H9 (cell line): ENCODE measurements at regions not wholly inside any gene's neighbourhood (a gene's known extent, or its start where the extent isn't known, plus 50 kb on each side); places are given as distances from the start of the nearest gene placed in this dataset.
"Not testable (repeated sequence)": the region's sequence is repeated elsewhere in the genome, so short reads cannot be mapped to it uniquely, and the experiment has no call there.

Experiments used
- DNase-seq: peaks from one replicate; pipeline ENCODE4 v3.0.0-alpha.2; 2017
- H2AFZ ChIP-seq: one replicate; pipeline ENCODE4 v1.6.1; 2013; ENCODE audit warnings: mild to moderate bottlenecking, low read length, control low read depth, moderate library complexity
- H2AK5ac ChIP-seq: 2 replicates; pipeline ENCODE4 v1.6.1; 2013; ENCODE audit warnings: low read length, control low read depth, mixed read lengths; ENCODE audit not compliant: insufficient read length
- H2BK120ac ChIP-seq: one replicate; pipeline ENCODE4 v1.6.1; 2013; ENCODE audit warnings: low read depth, mild to moderate bottlenecking, low read length, control low read depth, inconsistent platforms; ENCODE audit not compliant: poor library complexity, severe bottlenecking
- H2BK12ac ChIP-seq: 2 replicates; pipeline ENCODE4 v1.6.1; 2013; ENCODE audit warnings: low read length, control low read depth, mixed read lengths, low read depth; ENCODE audit not compliant: insufficient read length
- H2BK15ac ChIP-seq: 2 replicates; pipeline ENCODE4 v1.6.1; 2013; ENCODE audit warnings: low read depth, low read length, control low read depth
- H2BK20ac ChIP-seq: one replicate; pipeline ENCODE4 v1.6.1; 2013; ENCODE audit warnings: low read depth, mild to moderate bottlenecking, low read length, control low read depth, inconsistent platforms; ENCODE audit not compliant: poor library complexity, severe bottlenecking
- H2BK5ac ChIP-seq: 2 replicates; pipeline ENCODE4 v1.6.1; 2013; ENCODE audit warnings: low read length, control low read depth, mixed read lengths; ENCODE audit not compliant: insufficient read length
- H3K14ac ChIP-seq: 2 replicates; pipeline ENCODE4 v1.6.1; 2013; ENCODE audit warnings: low read length, control low read depth; ENCODE audit not compliant: insufficient read depth
- H3K18ac ChIP-seq: 2 replicates; pipeline ENCODE4 v1.6.1; 2013; ENCODE audit warnings: low read depth, mild to moderate bottlenecking, mixed read lengths, low read length, control low read depth; ENCODE audit not compliant: insufficient read length
- H3K23ac ChIP-seq: 2 replicates; pipeline ENCODE4 v1.6.1; 2013; ENCODE audit warnings: low read length, control low read depth, mixed read lengths, low read depth; ENCODE audit not compliant: insufficient read length
- H3K23me2 ChIP-seq: 2 replicates; pipeline ENCODE4 v1.6.1; 2013; ENCODE audit warnings: low read depth, mild to moderate bottlenecking, mixed read lengths, low read length, control low read depth; ENCODE audit not compliant: insufficient read length, poor library complexity, severe bottlenecking
- H3K27ac ChIP-seq: 2 replicates; pipeline ENCODE4 v1.5.1; 2013; ENCODE audit warnings: low read length, control low read depth, mixed read lengths, low read depth; ENCODE audit not compliant: insufficient read length
- H3K27me3 ChIP-seq: 2 replicates; pipeline ENCODE4 v1.6.1; 2013; ENCODE audit warnings: low read length, control low read depth, inconsistent platforms; ENCODE audit not compliant: insufficient read depth
- H3K4ac ChIP-seq: 2 replicates; pipeline ENCODE4 v1.6.1; 2013; ENCODE audit warnings: low read depth, mild to moderate bottlenecking, control low read depth, inconsistent platforms, low read length, moderate library complexity
- H3K4me1 ChIP-seq: 2 replicates; pipeline ENCODE4 v1.6.1; 2013; ENCODE audit warnings: low read length, control low read depth, inconsistent platforms; ENCODE audit not compliant: insufficient read depth
- H3K4me2 ChIP-seq: 2 replicates; pipeline ENCODE4 v1.6.1; 2013; ENCODE audit warnings: low read length, control low read depth, mixed read lengths; ENCODE audit not compliant: insufficient read length, insufficient read depth
- H3K56ac ChIP-seq: 2 replicates; pipeline ENCODE4 v1.6.1; 2013; ENCODE audit warnings: low read depth, mild to moderate bottlenecking, mixed read lengths, low read length, control low read depth; ENCODE audit not compliant: insufficient read length
- H3K79me1 ChIP-seq: 2 replicates; pipeline ENCODE4 v1.6.1; 2013; ENCODE audit warnings: low read depth, mild to moderate bottlenecking, moderate library complexity, low read length, control low read depth, inconsistent platforms; ENCODE audit not compliant: insufficient read depth, poor library complexity, severe bottlenecking
- H3K79me2 ChIP-seq: 2 replicates; pipeline ENCODE4 v1.6.1; 2013; ENCODE audit warnings: low read length, control low read depth, inconsistent platforms; ENCODE audit not compliant: insufficient read depth
- H3K9ac ChIP-seq: 2 replicates; pipeline ENCODE4 v1.6.1; 2013; ENCODE audit warnings: low read length, control low read depth, mixed read lengths; ENCODE audit not compliant: insufficient read length; ENCODE audit errors: extremely low read depth
- H3K9me3 ChIP-seq: one replicate; pipeline ENCODE4 v1.6.1; 2013; ENCODE audit warnings: low read depth, low read length, inconsistent platforms; ENCODE audit not compliant: control insufficient read depth
- H3T11ph ChIP-seq: one replicate; pipeline ENCODE4 v1.6.1; 2013; ENCODE audit warnings: mild to moderate bottlenecking, low read length, control low read depth, inconsistent platforms
- H4K20me1 ChIP-seq: one replicate; pipeline ENCODE4 v1.6.1; 2013; ENCODE audit not compliant: control insufficient read depth, insufficient read length, insufficient read depth
- H4K5ac ChIP-seq: 2 replicates; pipeline ENCODE4 v1.6.1; 2013; ENCODE audit warnings: low read depth, mild to moderate bottlenecking, mixed read lengths, low read length, control low read depth; ENCODE audit not compliant: insufficient read length
- H4K8ac ChIP-seq: replicated peaks from 2 replicates; pipeline ENCODE4 v1.6.1; 2013; ENCODE audit warnings: low read length, control low read depth, mixed read lengths, low read depth; ENCODE audit not compliant: insufficient read length
- H4K91ac ChIP-seq: 2 replicates; pipeline ENCODE4 v1.6.1; 2013; ENCODE audit warnings: low read depth, mild to moderate bottlenecking, moderate library complexity, mixed read lengths, low read length, control low read depth; ENCODE audit not compliant: insufficient read length
- H3K27ac Mint-ChIP-seq, 3 experiments: 2 replicates in 2 of 3; 3 replicates in 1 of 3; pipeline ENCODE4 v1.8.0; 2020 to 2021; ENCODE audit warnings: mixed read lengths in 3 of 3, mild to moderate bottlenecking in 1 of 3, moderate library complexity in 1 of 3
- H3K27me3 Mint-ChIP-seq: 2 replicates; pipeline ENCODE4 v1.8.0; 2021; ENCODE audit warnings: low read depth, mild to moderate bottlenecking, moderate library complexity, mixed read lengths
- H3K36me3 Mint-ChIP-seq, 3 experiments: 2 replicates in 2 of 3; 3 replicates in 1 of 3; pipeline ENCODE4 v1.8.0; 2020 to 2021; ENCODE audit warnings: low read depth in 3 of 3, mixed read lengths in 3 of 3; ENCODE audit not compliant: insufficient read depth in 1 of 3
- H3K4me1 Mint-ChIP-seq, 2 experiments: 2 replicates each; pipeline ENCODE4 v1.8.0; 2020; ENCODE audit warnings: mixed read lengths in 2 of 2
- H3K4me3 Mint-ChIP-seq, 2 experiments: 2 replicates in 1 of 2; 3 replicates in 1 of 2; pipeline ENCODE4 v1.8.0; 2020 to 2021; ENCODE audit warnings: mild to moderate bottlenecking in 2 of 2, mixed read lengths in 2 of 2, moderate library complexity in 1 of 2
- H3K9me3 Mint-ChIP-seq, 2 experiments: 2 replicates in 1 of 2; 3 replicates in 1 of 2; pipeline ENCODE4 v1.8.0; 2020; ENCODE audit warnings: mild to moderate bottlenecking in 2 of 2, mixed read lengths in 2 of 2, moderate library complexity in 1 of 2
- WGBS: extraction: QIAGEN DNeasy Blood & Tissue Kit; methylation state at CpG from one replicate; pipeline ENCODE4 v1.1.7; 2013; ENCODE audit warnings: missing lambda C conversion rate, low lambda C conversion rate, mixed read lengths; ENCODE audit not compliant: insufficient read length; ENCODE audit errors: extremely low coverage; 5-methylcytosine and 5-hydroxymethylcytosine counted together

DNA sequence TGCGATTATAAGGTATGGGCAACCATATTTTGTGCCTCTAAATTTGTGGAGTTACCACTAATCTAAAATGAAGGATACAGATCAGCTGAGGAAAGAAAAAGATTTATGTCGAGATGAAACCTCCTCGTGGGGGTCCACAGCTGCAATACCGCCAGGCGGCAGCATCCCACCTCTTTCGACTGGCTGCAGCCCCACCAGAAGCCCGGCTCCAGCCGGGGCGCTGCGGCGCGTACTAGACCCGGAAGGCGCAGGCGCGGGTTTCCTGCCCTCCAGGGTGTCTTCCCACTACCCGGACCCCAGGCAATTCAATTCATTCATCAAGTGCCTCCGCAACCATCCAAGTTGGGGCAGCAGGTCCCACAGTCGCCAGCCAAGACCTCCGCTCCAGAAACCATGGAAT, 366.1 kb upstream of the DEFB115 start:
- not testable (repeated sequence) for H4K8ac ChIP-seq, H3K27me3 ChIP-seq, H3K9ac ChIP-seq, H3K23ac ChIP-seq, H2AFZ ChIP-seq, DNase-seq, H3K27me3 Mint-ChIP-seq, H4K20me1 ChIP-seq, H3K23me2 ChIP-seq, H2BK15ac ChIP-seq, H3K4me1 ChIP-seq, H3K27ac Mint-ChIP-seq, H3K18ac ChIP-seq, H3K4ac ChIP-seq, H4K5ac ChIP-seq, H2BK12ac ChIP-seq, H2BK20ac ChIP-seq, H3K4me2 ChIP-seq, H2AK5ac ChIP-seq, H3K79me1 ChIP-seq, H4K91ac ChIP-seq, H3K4me1 Mint-ChIP-seq, H3K27ac ChIP-seq, H3K4me3 Mint-ChIP-seq, H3T11ph ChIP-seq, H2BK120ac ChIP-seq, H3K79me2 ChIP-seq, H3K56ac ChIP-seq, H2BK5ac ChIP-seq, H3K14ac ChIP-seq
- no CpG with 5 or more reads among the region's 20 CpGs for WGBS
- peaks cover 46% of the 10 kb centered on the region for H3K9me3 ChIP-seq
- Mint-ChIP-seq H3K36me3 (peaks cover 9 to 20% (median 17%) of the 10 kb centered on the region in 3 experiments), H3K9me3 (peaks cover 87% of the 10 kb centered on the region in 2 experiments)
